OCI-LY1 (cell line): ENCODE measurements at regions not wholly inside any gene's neighbourhood (a gene's known extent, or its start where the extent isn't known, plus 50 kb on each side); places are given as distances from the start of the nearest gene placed in this dataset.

ENCODE experiments used
- CTCF ChIP-seq: fragments of 200-600 bp; sonication (generic), shearing (Covaris generic); IDR thresholded peaks from 2 replicates; pipeline ENCODE4 v1.5.1; 2017; ENCODE audit warnings: mild to moderate bottlenecking, antibody characterized with exemption, low read length, moderate library complexity, mixed read lengths
- EZH2 ChIP-seq: fragments of 200-600 bp; sonication (generic), shearing (Covaris generic); IDR thresholded peaks from 2 replicates; pipeline ENCODE4 v1.8.0; 2017; ENCODE audit warnings: borderline replicate concordance, mixed run types, mild to moderate bottlenecking, antibody characterized with exemption, low read length, moderate library complexity, mixed read lengths

DNA sequence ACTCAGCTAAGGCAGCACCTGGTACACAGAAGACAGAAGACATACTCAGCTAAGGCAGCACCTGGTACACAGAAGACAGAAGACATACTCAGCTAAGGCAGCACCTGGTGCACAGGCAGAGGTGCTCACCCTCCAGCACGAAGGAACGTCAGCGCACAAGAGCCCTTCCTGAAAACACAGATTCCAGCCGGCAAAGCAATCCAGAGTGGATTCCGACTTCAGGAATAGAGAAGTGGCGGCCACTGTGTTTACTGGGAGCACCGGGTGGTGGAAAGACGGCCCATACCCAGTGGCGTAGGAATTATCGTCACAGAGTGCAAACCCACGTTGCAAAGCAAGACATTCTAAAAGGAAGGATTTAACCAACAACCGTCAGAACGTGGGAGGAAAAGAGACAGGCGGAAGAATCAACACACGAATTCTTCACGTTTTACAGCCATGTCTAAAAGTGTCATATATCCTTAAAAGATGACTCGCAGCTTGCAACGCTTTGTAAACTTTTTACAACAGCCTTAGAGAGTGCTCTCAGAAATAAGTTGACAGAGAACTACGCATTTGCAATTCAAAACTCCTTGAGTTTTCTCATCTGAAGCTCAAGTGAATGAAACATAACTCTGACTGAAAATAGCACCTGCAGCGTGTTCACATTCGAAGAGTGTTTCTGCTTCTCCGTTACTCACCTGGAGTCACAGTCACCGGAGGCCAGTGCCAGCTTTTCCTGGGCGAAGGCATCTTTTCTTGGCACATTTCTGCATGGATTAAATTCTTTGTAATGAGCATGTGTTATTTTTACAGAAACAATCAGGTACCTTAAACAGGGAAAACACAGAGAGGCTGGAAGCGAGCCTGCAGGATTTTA is 55.8 kb upstream of the GALNT9 start:
- no peak for TF ChIP-seq CTCF
- no peak for TF ChIP-seq EZH2
